Amygdala (tissue), 56 donors: ENCODE measurements at regions not wholly inside any gene's neighbourhood (a gene's known extent, or its start where the extent isn't known, plus 50 kb on each side); places are given as distances from the start of the nearest gene placed in this dataset.
A peak's percentile ranks its signal among the peaks of the same experiment; 100 is the strongest.
"Not testable (repeated sequence)": the region's sequence is repeated elsewhere in the genome, so short reads cannot be mapped to it uniquely, and the experiment has no call there.

Experiments
- DNase-seq, 56 donors: peaks; one replicate each; lab custom pipeline; 2025; lab: John Stamatoyannopoulos, UW

- DNase-seq = no peak
Observed at GRCh38 chr3:13766128-13766527, 113.7 kb downstream of the WNT7A start.

GRCh38 chr3:13764161-13764560 is 115.7 kb downstream of the WNT7A start:
- DNase-seq = no peak

GRCh38 chr3:13762906-13763305 is 117.0 kb downstream of the WNT7A start:
- DNase-seq = no peak

- no peak for DNase-seq
Observed at GRCh38 chr3:13750731-13751130, 129.1 kb downstream of the WNT7A start.

GRCh38 chr3:13750215-13750614 is 129.7 kb downstream of the WNT7A start:
- DNase-seq = no peak

GRCh38 chr3:13749063-13749764 is 130.7 kb downstream of the WNT7A start:
- no peak for DNase-seq

- peak in 3 of 56 donors; percentile 1 to 16 (median 8) for DNase-seq
Observed at GRCh38 chr3:13748276-13748879, 131.5 kb downstream of the WNT7A start.

GRCh38 chr3:13747627-13748026 is 132.2 kb downstream of the WNT7A start:
- no peak for DNase-seq

GRCh38 chr3:13746385-13746784 is 133.5 kb downstream of the WNT7A start:
- DNase-seq = no peak

GRCh38 chr3:13745636-13746035 is 134.2 kb downstream of the WNT7A start:
- no peak for DNase-seq

- no peak for DNase-seq
Observed at GRCh38 chr3:13740795-13741194, 139.1 kb downstream of the WNT7A start.

- DNase-seq = not testable (repeated sequence)
Observed at GRCh38 chr3:13733726-13734125, 146.1 kb downstream of the WNT7A start.

- DNase-seq = no peak
Observed at GRCh38 chr3:13728487-13728886, 151.4 kb downstream of the WNT7A start.

GRCh38 chr3:13727890-13728289 is 152.0 kb downstream of the WNT7A start:
- DNase-seq = no peak

GRCh38 chr3:13723676-13724207 is 156.1 kb downstream of the WNT7A start:
- no peak for DNase-seq

- no peak for DNase-seq
Observed at GRCh38 chr3:13722178-13722577, 157.7 kb downstream of the WNT7A start.

GRCh38 chr3:13718436-13718835 is 161.4 kb downstream of the WNT7A start:
- no peak for DNase-seq

- DNase-seq = no peak
Observed at GRCh38 chr3:13718000-13718399, 161.9 kb downstream of the WNT7A start.

GRCh38 chr3:13717222-13717895 is 162.5 kb downstream of the WNT7A start:
- no peak for DNase-seq

GRCh38 chr3:13716540-13717221 is 163.2 kb downstream of the WNT7A start:
- DNase-seq = no peak

GRCh38 chr3:13715961-13716360 is 163.9 kb downstream of the WNT7A start:
- no peak for DNase-seq
